GM23338 (cell line): ENCODE measurements at regions not wholly inside any gene's neighbourhood (a gene's known extent, or its start where the extent isn't known, plus 50 kb on each side); places are given as distances from the start of the nearest gene placed in this dataset.

Experiments used
- CREB1 ChIP-seq: fragments of 250-450 bp; sonication (Bioruptor Pico); IDR thresholded peaks from 2 replicates; pipeline ENCODE4 v1.5.0; 2020; ENCODE audit warnings: low read depth, mild to moderate bottlenecking, moderate library complexity
- CTCF ChIP-seq, 2 experiments: fragments of 200-600 bp in 1 of 2; sonication (generic) in 1 of 2; conservative IDR thresholded peaks; 2 replicates each; pipeline versions ENCODE4 v1.5.1 to v1.6.1; 2016 to 2017; ENCODE audit warnings: antibody characterized with exemption in 2 of 2, low read depth in 2 of 2, mild to moderate bottlenecking in 2 of 2, moderate library complexity in 1 of 2
- EZH2 ChIP-seq: fragments of 200-600 bp; sonication (generic); IDR thresholded peaks from one replicate; pipeline ENCODE4 v1.8.0; 2017; ENCODE audit warnings: antibody characterized with exemption, mild to moderate bottlenecking, low read depth; ENCODE audit not compliant: unreplicated experiment
- EZH2phosphoT487 ChIP-seq: fragments of 200-600 bp; sonication (generic); IDR thresholded peaks from one replicate; pipeline ENCODE4 v1.8.1; 2018; ENCODE audit warnings: antibody characterized with exemption; ENCODE audit not compliant: unreplicated experiment
- POLR2AphosphoS5 ChIP-seq: IDR thresholded peaks from 2 replicates; pipeline ENCODE4 v1.6.1; 2016; ENCODE audit warnings: antibody characterized with exemption, low read depth
- ZNF114 ChIP-seq: fragments of 250-450 bp; sonication (Bioruptor Pico); IDR thresholded peaks from 2 replicates; pipeline ENCODE4 v1.5.0; 2020; ENCODE audit warnings: mild to moderate bottlenecking, moderate library complexity
- TF ChIP-seq, protein P1 (sequence below): IDR thresholded peaks from one replicate; pipeline ENCODE4 v1.6.1; 2018; ENCODE audit warnings: antibody characterized with exemption; ENCODE audit not compliant: unreplicated experiment

DNA sequence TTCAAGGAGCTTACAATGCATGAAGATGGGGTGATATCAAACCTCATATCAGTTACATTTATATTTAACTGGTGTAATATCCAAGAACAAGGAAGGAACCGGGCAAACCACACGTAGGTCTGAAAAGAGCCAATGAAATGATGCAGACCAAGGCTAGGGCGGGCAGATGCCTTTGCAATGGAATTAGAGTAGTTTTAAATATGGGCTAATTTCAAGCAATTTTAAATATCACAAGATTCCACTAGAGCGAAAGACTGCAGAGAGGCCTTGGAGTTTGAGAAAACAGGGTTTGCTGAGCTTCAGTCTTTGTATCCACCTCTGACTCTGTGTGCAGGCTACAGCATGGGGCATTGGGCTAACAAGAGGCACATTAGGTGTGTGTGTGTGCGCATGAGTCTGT, 53.9 kb upstream of the ZNF536 start:
- TF ChIP-seq CTCF (conservative IDR thresholded peaks at IDR 0.05; ENCODE audit: low read depth in 2 of 2): no peak
- TF ChIP-seq EZH2: no peak
- TF ChIP-seq EZH2phosphoT487: no peak
- no peak for TF ChIP-seq CREB1 (CRISPR knock-in tag)
- no peak for TF ChIP-seq ZNF114 (CRISPR knock-in tag)
- TF ChIP-seq POLR2AphosphoS5: no peak
- TF ChIP-seq, protein P1, sequence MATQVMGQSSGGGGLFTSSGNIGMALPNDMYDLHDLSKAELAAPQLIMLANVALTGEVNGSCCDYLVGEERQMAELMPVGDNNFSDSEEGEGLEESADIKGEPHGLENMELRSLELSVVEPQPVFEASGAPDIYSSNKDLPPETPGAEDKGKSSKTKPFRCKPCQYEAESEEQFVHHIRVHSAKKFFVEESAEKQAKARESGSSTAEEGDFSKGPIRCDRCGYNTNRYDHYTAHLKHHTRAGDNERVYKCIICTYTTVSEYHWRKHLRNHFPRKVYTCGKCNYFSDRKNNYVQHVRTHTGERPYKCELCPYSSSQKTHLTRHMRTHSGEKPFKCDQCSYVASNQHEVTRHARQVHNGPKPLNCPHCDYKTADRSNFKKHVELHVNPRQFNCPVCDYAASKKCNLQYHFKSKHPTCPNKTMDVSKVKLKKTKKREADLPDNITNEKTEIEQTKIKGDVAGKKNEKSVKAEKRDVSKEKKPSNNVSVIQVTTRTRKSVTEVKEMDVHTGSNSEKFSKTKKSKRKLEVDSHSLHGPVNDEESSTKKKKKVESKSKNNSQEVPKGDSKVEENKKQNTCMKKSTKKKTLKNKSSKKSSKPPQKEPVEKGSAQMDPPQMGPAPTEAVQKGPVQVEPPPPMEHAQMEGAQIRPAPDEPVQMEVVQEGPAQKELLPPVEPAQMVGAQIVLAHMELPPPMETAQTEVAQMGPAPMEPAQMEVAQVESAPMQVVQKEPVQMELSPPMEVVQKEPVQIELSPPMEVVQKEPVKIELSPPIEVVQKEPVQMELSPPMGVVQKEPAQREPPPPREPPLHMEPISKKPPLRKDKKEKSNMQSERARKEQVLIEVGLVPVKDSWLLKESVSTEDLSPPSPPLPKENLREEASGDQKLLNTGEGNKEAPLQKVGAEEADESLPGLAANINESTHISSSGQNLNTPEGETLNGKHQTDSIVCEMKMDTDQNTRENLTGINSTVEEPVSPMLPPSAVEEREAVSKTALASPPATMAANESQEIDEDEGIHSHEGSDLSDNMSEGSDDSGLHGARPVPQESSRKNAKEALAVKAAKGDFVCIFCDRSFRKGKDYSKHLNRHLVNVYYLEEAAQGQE: no peak
